ENCODE measurements at regions not wholly inside any gene's neighbourhood (a gene's known extent, or its start where the extent isn't known, plus 50 kb on each side); places are given as distances from the start of the nearest gene placed in this dataset.

DNA sequence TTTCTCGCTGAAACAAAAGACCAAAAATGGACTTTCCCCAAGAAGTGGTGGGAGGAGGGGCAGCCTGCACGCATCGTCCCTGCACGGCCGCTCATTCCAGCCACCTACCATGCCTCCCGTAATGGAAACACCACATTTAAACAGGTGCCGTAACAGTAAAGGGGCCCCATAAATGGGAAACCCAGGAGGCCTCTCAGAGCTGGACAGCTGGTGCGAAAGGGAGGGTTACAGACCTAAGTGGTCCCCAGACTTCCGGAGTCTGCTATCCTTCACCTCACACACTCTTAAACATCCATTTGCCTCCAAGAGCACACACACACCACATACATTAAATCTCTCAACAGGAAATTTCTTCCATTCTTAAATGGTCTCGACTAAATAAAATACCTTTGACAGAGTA is 120.7 kb upstream of the SOD1 start:
- TF ChIP-seq, protein P1, sequence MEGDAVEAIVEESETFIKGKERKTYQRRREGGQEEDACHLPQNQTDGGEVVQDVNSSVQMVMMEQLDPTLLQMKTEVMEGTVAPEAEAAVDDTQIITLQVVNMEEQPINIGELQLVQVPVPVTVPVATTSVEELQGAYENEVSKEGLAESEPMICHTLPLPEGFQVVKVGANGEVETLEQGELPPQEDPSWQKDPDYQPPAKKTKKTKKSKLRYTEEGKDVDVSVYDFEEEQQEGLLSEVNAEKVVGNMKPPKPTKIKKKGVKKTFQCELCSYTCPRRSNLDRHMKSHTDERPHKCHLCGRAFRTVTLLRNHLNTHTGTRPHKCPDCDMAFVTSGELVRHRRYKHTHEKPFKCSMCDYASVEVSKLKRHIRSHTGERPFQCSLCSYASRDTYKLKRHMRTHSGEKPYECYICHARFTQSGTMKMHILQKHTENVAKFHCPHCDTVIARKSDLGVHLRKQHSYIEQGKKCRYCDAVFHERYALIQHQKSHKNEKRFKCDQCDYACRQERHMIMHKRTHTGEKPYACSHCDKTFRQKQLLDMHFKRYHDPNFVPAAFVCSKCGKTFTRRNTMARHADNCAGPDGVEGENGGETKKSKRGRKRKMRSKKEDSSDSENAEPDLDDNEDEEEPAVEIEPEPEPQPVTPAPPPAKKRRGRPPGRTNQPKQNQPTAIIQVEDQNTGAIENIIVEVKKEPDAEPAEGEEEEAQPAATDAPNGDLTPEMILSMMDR (IDR thresholded peaks at IDR 0.05; ENCODE audit: borderline replicate concordance, insufficient read depth, low read depth, low read length), result no peak
- H3K4me3 ChIP-seq (ENCODE audit: low read depth, low read length), result no peak overlapping the region

DNA sequence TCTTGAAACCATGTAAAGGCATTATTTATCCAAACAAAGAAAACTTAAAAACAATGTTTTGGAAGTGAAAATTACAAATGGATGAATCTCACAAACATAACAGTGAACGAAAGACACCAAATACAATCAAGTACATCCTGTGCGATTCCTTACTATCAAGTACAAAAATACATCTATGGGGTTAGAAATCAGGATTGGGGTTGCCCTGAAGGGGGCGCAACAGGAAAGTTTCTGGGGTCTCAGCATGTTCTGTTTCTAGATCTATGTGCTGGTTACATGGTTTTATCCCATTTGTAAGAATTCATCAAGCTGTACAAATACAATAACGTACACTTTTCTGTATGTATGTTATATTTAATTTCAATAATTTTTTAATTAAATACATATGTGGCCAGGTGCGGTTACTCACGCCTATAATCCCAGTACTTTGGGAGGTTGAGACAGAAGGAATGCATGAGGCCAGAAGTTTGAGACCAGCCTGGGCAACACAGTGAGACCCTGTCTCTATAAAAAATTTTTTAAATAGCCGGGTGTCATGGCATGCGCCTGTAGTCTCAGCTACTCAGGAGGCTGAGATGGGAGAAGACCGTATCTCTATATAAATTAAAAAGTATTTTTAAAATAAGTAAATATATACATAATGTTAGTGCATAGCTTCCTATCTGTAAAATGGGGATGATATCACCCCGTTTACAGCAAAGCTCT is 121.5 kb upstream of the SOD1 start:
- H3K4me3 ChIP-seq (ENCODE audit: low read depth, low read length), result no peak overlapping the region
- TF ChIP-seq, protein P1 (IDR thresholded peaks at IDR 0.05; ENCODE audit: borderline replicate concordance, insufficient read depth, low read depth, low read length), result 0 out of 2 replicates have a peak, but pooled peaks have one; percentile 5

DNA sequence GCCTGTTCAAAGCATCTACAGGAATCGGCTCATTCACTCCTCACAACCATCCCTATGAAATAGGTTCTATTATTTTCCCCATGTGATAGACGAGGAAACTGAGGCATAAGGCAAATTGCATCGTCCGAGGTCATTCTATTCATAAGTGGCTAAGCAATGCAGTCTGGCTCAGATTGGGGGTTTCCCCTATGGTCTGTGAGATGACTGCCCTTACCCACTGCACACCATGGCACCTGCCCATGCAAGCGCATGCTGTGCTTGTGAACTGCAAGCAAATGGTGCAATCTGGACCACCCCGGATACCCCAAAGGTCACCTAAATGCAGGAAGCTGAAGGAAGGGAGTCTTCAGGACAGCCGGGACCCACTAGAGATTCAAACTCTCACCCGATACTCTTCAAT is 123.4 kb upstream of the SOD1 start:
- H3K4me3 ChIP-seq (ENCODE audit: low read depth, low read length), result no peak overlapping the region

DNA sequence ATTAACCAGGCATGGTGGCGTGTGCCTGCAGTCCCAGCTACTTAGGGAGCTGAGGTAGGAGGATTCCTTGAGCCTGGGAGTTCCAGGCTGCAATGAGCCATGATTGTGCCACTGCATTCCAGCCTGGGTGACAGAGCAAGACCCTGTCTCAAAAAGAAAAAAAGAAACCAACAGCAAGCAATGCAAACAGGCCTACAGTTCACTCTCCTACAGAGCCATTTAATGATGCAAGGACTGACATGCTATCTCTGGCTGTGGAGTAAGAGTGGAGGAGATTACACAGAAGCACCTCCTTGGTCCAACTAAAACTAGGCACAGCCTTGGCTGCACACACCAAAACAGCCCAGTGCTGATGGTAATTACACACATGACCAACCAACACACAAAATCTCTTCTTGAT is 127.5 kb upstream of the SOD1 start:
- TF ChIP-seq, protein P1 (IDR thresholded peaks at IDR 0.05; ENCODE audit: borderline replicate concordance, insufficient read depth, low read depth, low read length), result no peak
- no peak overlapping the region for H3K4me3 ChIP-seq (ENCODE audit: low read depth, low read length)

More for the DNA sequence above, 123.4 kb upstream of the SOD1 start:
- TF ChIP-seq, protein P1 (IDR thresholded peaks at IDR 0.05; ENCODE audit: borderline replicate concordance, insufficient read depth, low read depth, low read length), result no peak

DNA sequence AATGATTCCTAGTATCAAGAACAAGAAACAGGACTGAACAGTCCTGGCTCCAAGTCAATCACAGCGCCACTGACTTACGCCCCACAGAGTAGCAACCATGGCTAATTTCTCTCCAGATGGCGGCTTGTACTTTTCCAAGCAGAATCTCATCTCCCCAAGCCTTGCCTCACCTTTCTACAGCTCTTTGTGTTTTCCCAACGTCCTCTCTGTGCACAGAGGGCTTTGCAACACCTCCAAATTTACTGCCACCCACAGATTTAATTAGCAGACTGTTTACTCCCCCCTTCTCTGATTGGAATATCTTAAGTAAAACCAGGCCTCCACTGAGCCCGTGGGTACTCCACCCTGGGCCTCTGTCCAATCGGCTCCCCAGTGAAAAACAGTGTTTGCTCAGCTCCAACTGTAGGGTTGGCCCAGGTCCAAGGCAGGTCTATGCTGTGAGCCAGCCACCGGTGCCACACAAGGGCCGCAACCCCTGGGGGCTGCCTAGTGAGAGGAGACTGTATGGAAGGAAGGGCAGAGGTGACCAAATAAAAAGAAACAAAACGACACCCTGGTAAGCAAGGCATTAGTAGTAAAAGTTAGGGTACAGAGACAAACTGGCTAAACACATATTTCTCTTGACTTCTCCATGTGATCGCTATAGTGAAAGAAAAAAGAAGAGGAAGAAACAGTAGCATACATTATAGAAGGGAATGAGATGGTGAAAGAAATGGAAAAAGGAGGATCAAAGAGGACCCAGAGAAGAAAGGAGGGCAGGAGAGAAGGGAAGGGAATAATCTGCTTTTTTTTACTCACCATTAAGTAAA is 128.4 kb upstream of the SOD1 start:
- TF ChIP-seq, protein P1 (IDR thresholded peaks at IDR 0.05; ENCODE audit: borderline replicate concordance, insufficient read depth, low read depth, low read length), result no peak
- no peak overlapping the region for H3K4me3 ChIP-seq (ENCODE audit: low read depth, low read length)

DNA sequence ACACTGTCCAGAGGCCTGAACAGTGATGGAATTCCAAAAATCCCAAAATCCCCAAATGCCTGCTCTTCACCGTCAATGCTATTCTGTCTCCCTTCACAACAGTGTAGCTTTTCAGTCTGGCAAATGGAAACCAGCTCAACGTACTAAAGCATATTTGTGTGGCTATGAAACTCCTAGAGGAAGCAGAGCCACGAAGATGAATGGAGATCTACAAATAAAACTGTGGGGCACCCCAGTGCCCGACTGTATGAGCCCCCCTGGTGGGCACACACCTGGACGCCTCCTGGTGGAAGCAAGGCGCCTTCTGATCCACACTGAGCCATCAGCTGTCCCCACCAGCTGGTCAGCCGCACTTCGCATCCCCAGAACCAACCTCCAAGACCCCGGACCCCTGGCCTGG is 129.1 kb upstream of the SOD1 start:
- TF ChIP-seq, protein P1 (IDR thresholded peaks at IDR 0.05; ENCODE audit: borderline replicate concordance, insufficient read depth, low read depth, low read length), result no peak

More for the DNA sequence above, 129.1 kb upstream of the SOD1 start:
- H3K4me3 ChIP-seq (ENCODE audit: low read depth, low read length), result no peak overlapping the region

All from GM12875 (cell line).